ENCODE measurements at regions not wholly inside any gene's neighbourhood (a gene's known extent, or its start where the extent isn't known, plus 50 kb on each side); places are given as distances from the start of the nearest gene placed in this dataset.
"Not testable (repeated sequence)": the region's sequence is repeated elsewhere in the genome, so short reads cannot be mapped to it uniquely, and the experiment has no call there.

DNA sequence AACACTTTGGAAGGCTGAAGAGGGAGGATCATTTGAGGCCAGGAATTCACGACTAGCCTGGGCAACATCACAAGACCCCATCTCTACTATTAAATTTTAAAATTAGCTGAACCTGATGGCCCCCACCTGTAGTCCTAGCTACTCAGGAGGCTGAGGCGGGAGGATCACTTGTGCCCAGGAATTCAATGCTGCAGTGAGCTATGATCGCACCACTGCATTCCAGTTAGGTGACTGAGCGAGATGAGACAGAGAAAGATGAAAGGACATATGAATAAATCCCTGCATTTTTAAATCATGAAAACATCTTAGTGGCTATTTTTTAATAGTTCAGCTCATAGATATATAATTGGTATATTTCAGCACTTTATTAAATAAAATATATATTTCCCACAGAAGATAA lies 93.8 kb downstream of the GPR63 start:
- DNase-seq (ENCODE audit: low spot score): no peak

DNA sequence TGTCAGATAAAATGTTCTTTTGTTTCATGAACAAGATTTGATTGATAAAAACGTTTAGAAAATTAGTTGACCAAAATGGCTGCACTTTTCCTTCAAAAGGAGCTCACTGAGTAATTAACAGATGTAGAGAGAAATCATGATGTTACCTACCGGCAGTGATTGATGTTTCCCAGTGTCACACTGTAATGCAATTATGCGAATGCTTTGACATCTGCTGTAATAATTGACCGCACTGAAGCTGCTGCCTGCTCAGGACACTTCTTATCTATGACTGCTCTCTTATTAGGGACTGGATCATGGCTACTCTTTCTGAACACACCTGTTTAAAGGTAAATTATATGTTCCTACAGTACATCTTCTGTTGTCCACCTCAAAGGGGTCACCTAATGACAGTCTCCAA lies 94.6 kb downstream of the GPR63 start:
- DNase-seq (ENCODE audit: low spot score): no peak

DNA sequence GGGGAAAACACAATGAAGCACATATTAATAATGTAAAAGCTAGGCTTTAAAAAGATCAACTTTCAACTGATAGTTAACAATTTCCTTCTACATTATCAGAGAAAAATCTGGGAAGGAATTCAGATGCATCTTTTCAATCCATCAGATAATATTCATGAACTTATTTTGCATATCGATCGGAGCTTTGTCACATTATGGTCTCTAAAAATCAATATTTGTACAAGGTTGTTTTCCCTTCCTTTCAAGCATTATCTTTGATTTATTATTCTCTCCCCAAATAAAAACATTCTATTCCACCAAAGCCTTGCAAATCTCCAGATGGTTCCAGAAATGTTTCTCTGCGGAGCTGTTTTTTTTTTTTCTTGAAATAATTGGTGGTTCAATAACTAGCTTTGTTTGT lies 101.9 kb downstream of the GPR63 start:
- DNase-seq (ENCODE audit: low spot score): no peak

DNA sequence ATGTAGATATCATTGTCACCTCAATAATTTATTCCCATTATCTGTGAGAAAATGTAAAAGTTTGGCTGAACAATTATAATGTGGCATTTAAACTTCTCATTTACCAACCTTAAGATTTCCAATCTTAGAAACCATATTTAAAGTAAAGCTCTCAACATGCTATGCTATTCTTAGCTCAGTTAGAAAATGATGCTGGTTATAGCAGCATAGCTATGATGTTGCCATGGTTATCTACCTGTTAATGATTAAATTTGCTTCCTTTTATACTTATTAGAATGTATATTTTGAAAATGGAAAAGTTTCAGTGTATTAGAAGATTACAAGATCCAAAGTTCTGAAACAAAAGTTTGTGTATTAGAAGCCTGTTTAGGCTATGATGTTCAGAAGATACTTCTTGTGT lies 110.1 kb downstream of the GPR63 start:
- DNase-seq (ENCODE audit: low spot score): no peak

DNA sequence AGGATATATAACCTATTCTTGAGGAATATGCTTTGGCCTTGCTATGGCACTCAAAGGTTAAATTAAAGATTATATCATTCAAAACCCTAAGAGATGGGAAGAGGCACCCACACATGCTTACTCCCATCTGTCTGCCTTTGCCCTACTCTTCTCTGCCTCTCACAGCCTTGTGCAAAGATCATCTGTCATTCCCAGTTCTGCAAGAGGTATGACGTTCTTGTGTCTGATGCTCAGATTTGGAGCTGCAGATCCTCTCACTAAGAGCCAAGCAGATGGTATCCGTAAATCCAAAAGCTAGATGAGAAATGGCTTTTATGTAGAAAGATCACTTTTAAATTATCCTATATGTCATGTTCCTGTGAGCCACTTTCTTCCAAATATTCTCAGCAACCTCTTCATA lies 112.0 kb downstream of the GPR63 start:
- peak; percentile 2 for DNase-seq (ENCODE audit: low spot score)

DNA sequence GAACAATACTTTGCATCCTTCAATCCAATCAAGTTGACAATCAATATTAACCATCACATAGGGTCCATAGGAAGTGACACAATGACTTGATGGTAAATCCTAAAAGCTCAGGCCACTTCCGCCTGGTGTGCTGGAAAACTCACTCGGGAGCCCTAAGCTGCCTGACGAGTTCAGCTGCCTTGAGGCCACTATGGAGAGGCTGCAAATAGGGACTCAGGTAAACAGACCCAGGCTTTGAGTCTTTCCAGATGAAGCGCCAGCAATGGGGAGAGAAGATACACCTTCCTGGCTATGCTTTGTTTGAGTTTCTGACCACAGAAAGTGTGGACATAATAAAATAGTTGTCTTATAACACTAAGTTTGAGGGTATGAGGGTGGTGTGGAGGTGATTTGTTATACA lies 112.6 kb downstream of the GPR63 start:
- DNase-seq (ENCODE audit: low spot score): no peak

DNA sequence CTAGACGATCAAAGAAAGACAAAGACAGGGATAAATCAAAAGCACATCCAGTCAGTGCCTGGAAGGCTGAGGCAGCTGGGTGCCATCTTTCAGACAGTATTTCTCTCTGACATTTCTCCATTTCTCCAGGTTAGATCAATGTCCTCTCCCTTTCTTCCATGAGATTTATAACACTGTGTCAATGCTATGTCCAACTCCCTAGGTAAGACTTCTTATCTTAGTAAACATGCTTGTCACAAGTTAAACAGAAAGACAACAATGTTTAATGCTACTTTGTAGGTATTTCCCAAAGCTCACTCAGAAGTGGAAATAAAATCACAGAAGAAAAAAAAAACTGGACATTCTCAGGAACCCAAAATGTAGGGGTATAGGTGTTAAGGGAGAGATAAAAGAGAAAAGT lies 113.9 kb downstream of the GPR63 start:
- no peak for DNase-seq (ENCODE audit: low spot score)

DNA sequence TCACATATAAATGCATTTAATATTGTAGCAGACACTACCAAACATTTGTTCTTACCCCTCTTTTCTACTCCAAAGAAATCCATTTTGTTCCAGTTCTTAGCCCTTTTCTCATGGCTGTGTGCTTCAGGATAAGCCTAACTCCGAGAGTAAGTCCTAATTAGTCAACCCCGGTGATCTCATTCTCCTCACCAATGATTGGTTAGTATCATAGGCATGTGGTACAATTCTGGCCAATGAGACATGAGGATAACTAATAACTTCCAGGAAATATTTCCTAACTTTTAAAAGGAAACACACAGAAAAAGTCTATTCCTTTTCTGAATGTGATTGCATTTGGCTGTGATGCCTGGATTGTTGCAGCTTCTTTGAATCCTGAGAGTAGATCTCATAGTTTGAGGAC lies 116.0 kb downstream of the GPR63 start:
- no peak for DNase-seq (ENCODE audit: low spot score)

DNA sequence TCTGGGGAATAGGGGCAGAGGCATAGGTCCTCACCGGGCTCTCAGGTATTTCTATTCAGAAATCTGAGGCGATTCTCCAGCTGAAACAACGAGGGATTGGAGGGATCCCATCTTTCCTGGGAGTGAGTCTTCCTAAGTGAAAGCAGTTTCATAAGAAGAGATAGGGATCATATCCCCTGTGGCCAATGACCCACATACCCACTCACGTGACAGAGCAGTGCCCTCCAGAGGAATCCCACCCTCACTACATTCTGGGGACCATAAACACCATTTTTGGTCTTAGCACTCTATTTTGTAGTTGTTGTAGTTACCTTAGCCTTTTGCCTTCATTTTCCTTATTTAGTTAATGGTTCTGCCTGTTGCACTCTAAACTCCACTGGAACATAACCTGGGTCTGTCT lies 121.1 kb downstream of the GPR63 start:
- no peak for DNase-seq (ENCODE audit: low spot score)

DNA sequence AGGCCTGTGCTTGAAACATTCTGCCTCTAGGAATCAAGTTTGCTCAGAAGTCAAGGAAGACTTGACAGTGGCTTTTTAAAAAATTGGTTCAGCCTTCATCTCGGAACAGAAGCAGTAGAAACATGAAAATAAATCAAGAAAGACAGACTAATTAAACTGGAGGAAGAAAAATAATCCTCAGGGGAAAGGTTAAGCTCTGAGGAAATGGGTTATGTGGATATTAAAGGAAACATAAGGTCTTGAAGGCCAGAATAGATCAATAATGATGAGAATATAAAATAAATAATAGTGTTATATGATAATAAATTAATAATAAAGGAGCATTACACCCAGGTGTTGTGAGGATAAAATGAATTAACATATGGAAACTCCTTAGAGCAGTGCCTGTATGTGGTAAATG lies 121.7 kb downstream of the GPR63 start:
- DNase-seq (ENCODE audit: low spot score): no peak

DNA sequence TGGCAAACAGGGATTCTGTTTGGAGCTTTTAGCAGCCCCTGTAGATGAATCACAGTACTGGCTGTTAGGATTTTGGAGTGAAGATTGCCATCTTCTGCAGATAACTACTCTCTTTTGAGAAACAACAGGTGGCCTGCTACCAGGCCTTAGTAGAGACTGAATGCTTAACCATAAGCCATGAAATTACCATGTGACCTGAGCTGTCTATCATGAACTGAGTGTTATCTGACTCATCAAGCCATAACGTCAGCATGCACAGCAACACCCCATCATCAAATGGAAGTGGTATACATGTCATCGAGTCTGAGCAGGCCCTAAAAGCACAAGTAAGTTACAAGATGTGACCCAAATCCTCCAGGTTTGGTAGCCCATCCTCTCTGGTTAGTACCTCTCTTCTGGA lies 132.6 kb downstream of the GPR63 start:
- peak; percentile 1 for DNase-seq (ENCODE audit: low spot score)

DNA sequence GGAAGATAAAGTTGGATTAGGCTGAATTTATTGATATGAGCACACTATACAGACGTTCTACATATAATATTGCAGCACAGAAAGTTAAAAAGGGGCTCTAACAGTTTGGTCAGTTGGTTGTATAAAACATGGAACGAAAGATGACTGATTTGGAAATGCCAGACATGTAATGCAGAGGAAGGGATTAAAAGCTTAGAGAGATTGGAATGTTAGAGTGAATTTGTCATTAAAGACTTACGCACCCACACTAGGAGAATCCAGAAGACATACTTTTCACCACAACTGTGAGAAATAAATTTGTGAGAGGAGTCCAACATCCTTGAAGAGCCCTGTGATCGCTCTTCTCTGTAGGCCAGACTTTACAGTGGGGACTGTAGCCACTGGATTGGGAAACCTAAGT lies 134.7 kb downstream of the GPR63 start:
- no peak for DNase-seq (ENCODE audit: low spot score)

DNA sequence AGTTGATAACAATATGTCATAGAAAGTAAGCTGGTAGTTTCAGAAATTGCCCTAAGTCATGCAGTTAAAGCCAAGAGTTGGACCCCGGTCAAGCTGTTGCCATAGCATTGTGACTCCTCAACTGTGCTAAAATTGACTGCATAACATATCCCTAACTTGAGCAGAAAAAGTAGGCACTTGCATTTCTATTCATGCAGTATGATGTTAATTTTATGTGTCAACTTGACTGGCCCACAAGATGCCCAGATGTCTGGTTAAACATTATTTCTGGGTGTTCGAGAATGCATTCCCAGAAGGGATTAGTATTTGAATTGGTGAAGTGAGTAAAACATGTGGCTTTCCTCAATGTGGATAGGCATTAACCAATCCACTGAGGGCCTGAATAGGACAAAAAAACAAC lies 136.4 kb downstream of the GPR63 start:
- no peak for DNase-seq (ENCODE audit: low spot score)

DNA sequence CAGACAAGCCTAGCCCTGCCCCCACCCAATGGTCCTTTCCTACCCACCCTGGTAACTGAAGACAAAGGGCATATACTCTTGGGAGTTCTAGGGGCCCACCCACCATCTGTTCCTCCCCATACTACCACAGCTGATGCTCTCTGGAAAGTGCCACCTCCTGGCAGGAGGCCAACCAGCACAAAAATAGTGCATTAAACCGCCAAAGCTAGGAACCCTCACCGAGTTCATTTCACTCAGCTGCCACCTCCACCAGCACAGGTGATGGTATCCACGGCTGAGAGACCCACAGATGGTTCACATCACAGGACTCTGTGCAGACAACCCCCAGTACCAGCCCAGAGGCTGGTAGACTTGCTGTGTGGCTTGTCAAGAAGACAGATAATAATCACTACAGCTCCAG lies 131.5 kb downstream of the FHL5 start:
- DNase-seq (ENCODE audit: low spot score): not testable (repeated sequence)

DNA sequence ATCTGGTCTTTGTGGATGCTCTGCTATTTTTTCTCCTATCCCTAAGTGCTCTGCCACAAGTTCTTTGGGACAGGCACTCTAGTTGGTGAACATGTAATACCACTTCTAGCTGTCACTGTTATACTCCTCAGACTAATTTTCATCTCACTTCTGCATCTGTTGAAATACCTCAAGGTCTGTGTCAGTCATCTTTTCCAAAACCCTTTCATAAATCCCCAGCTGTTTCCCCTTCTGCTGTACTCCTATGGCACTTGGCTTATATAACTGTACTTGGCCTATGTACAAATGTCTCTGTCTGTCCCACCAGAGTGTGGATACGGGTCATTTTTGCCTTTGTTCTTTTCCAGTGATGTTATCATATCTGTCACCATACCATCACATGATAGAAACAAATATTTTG lies 124.2 kb downstream of the FHL5 start:
- no peak for DNase-seq (ENCODE audit: low spot score)

DNA sequence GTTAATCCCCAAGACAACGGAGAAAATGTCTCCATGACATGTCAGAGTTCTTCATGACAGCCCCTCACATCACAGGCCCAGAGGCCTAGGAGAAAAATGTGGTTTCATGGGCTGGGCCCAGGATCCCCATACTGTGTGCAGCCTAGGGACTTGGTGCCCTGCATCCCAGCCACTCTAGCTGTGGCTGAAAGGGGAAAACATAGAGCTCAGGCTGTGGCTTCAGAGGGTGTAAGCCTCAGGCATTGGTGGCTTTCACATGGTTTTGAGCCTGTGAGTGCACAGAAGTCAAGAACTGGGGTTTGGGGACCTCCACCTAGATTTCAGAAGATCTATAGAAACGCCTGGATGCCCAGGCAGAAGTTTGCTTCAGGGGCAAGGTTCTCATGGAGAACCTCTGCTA lies 122.8 kb downstream of the FHL5 start:
- DNase-seq (ENCODE audit: low spot score): no peak

DNA sequence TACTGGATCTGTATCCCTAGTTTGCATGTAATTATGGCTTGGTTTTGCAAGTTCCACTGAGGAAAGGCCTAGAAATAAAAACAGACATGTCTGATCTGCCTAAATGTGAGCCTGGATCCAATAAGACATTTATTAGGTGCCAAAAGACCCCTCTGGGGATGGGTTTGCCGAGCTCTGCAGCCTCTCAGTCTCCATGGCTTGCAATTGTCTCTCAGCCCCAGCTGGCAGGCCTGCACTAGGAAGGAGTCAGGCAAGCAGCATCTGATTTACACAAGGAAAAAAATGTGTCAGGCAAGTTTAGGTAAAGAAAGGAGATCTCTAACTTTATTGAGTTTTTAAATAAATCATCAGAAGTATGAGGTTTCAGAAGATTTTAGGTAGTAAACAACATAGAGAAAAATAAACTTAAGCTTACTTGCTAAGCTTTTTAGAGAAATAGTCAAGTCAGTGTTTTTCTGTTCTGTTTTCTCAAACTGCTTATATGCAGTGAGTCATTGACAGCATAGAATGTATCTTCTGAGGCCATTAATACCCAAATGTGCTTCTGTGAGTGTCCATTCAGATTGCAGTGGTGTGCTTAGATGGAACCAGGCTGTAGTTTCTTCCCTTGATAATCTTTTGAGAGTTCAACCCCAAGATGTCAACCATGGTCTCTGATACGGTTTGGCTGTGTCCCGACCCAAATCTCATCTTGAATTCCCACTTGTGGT lies 121.0 kb downstream of the FHL5 start:
- peak; percentile 21 for DNase-seq (ENCODE audit: low spot score)

DNA sequence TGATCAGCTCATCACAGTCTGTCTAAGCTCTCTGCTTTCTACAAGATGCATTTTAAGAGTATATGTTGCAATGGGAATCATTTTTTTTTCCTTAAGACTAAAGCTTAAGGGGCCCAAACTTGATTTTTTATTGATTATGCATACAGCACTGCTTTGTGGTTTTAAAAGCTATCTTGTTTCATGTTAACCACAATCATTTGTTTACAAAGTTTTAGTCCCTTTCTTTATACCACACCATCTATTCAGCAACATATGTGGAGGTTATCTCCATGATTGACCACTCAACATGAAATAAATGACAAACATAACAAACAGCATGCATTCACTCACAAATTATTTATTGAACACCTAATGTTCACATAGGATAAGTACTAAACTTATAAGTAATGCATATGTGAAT lies 119.1 kb downstream of the FHL5 start:
- no peak for DNase-seq (ENCODE audit: low spot score)

DNA sequence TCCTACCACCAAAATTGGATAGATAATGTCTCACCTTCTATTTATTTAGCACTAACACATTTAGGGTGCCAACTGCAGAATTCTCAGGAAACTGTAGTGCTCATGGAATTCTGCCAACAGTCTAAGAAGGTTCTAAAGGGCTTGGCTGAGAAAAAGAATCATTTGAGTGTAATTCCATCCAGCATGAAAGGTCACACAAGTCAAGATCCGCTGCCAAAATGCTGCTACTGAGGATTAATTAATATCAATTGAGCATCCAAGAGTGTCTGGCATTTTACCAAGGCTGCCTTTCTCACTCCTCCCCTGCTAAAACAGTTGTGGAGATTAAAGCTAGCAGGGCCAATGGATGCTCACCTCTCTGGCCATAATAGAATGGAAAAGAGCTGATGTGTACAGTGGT lies 112.7 kb downstream of the FHL5 start:
- DNase-seq (ENCODE audit: low spot score): no peak
